GM12891 (cell line): ENCODE measurements at regions not wholly inside any gene's neighbourhood (a gene's known extent, or its start where the extent isn't known, plus 50 kb on each side); places are given as distances from the start of the nearest gene placed in this dataset.

ENCODE experiments used
- POLR2A ChIP-seq: IDR thresholded peaks from 2 replicates; pipeline ENCODE4 v1.6.1; 2011; ENCODE audit warnings: low read depth, low read length, control low read depth
- POLR2AphosphoS5 ChIP-seq: IDR thresholded peaks from 2 replicates; pipeline ENCODE4 v1.6.1; 2011; ENCODE audit warnings: low read depth, low read length, control low read depth
- POU2F2 ChIP-seq: IDR thresholded peaks from 2 replicates; pipeline ENCODE4 v1.6.1; 2011; ENCODE audit warnings: low read depth, mild to moderate bottlenecking, control low read depth, low read length, moderate library complexity
- SPI1 ChIP-seq: IDR thresholded peaks from 2 replicates; pipeline ENCODE4 v1.6.1; 2011; ENCODE audit warnings: low read depth, low read length, control low read depth
- TAF1 ChIP-seq: IDR thresholded peaks from 2 replicates; pipeline ENCODE4 v1.6.1; 2011; ENCODE audit warnings: low read depth, low read length, control low read depth

GRCh38 chr1:84756455-84757082 lies 66.3 kb upstream of the SSX2IP start:
- TF ChIP-seq POLR2A (no peak), POLR2AphosphoS5 (no peak), POU2F2 (no peak), SPI1 (no peak), TAF1 (no peak)
